Transverse colon (tissue), 4 donors: ENCODE measurements at regions not wholly inside any gene's neighbourhood (a gene's known extent, or its start where the extent isn't known, plus 50 kb on each side); places are given as distances from the start of the nearest gene placed in this dataset.

Experiments
- DNase-seq: peaks from one replicate; pipeline ENCODE4 v3.0.0-alpha.2; 2019
- H3K27ac ChIP-seq, 4 donors: fragments of 200-600 bp; sonication (generic); 2 replicates each; pipeline ENCODE4 v1.5.1; 2016 to 2018; ENCODE audit warnings: inconsistent platforms in 4 of 4
- H3K27me3 ChIP-seq: fragments of 200-600 bp; sonication (generic); 2 replicates; pipeline ENCODE4 v1.5.1; 2017; ENCODE audit warnings: inconsistent platforms
- H3K36me3 ChIP-seq, 4 donors: fragments of 200-600 bp; sonication (generic); 2 replicates each; pipeline ENCODE4 v1.5.1; 2017 to 2019; ENCODE audit warnings: inconsistent platforms in 4 of 4
- H3K4me1 ChIP-seq, 4 donors: fragments of 200-600 bp; sonication (generic); 2 replicates each; pipeline ENCODE4 v1.5.1; 2017 to 2020; ENCODE audit warnings: inconsistent platforms in 4 of 4
- H3K4me3 ChIP-seq, 4 donors: fragments of 200-600 bp; sonication (generic); 1 replicate in 1 of 4; 2 replicates in 3 of 4; pipeline versions ENCODE4 v1.5.1 to v1.6.1; 2017 to 2019; ENCODE audit warnings: inconsistent platforms in 4 of 4
- H3K9me3 ChIP-seq, 2 donors: fragments of 200-600 bp; sonication (generic); 2 replicates each; pipeline ENCODE4 v1.5.1; 2017 to 2019; ENCODE audit warnings: inconsistent platforms in 2 of 2
- EP300 ChIP-seq: sonication (generic); formaldehyde crosslinking; IDR thresholded peaks from one replicate; pipeline ENCODE4 v1.6.1; 2017; ENCODE audit warnings: antibody characterized with exemption, low read depth
- POLR2A ChIP-seq: fragments of 450-650 bp; IDR thresholded peaks from one replicate; pipeline ENCODE4 v1.6.1; 2016; ENCODE audit warnings: antibody characterized with exemption, mild to moderate bottlenecking, moderate library complexity
- POLR2AphosphoS5 ChIP-seq, 3 donors: sonication (generic); formaldehyde crosslinking; IDR thresholded peaks; one replicate each; pipeline ENCODE4 v1.6.1; 2016; ENCODE audit warnings: antibody characterized with exemption in 3 of 3
- WGBS, 2 donors: methylation state at CpG; one replicate each; pipeline ENCODE4 v1.1.5; 2018; ENCODE audit warnings: low coverage in 1 of 2; 5-methylcytosine and 5-hydroxymethylcytosine counted together
- in situ Hi-C, 4 donors: fragments of 200-750 bp; cut with MboI; loops; one replicate each; pipeline versions ENCODE4 v1.15.0 to v1.15.1; 2017; ENCODE audit warnings: low sequenced_read_pairs in 3 of 4, low pct_ligation_motif_present in 1 of 4, low pct_unique_long_range_greater_than_20kb in 1 of 4
- intact Hi-C: fragments of 100-400 bp; cut with DNase I; formaldehyde crosslinking; loops from one replicate; pipeline ENCODE4 v1.15.1; 2023; ENCODE audit warnings: low total_unique reads
- TF ChIP-seq, protein P1 (sequence below), 5 experiments: fragments of 200-600 bp in 3 of 5; fragments of 450-650 bp in 2 of 5; sonication (generic) in 3 of 5; IDR thresholded peaks; 1 replicate in 2 of 5; 2 replicates in 3 of 5; pipeline ENCODE4 v1.5.1; 2016 to 2017; ENCODE audit warnings: antibody characterized with exemption in 5 of 5, inconsistent platforms in 3 of 5, mild to moderate bottlenecking in 2 of 5, moderate library complexity in 1 of 5

DNA sequence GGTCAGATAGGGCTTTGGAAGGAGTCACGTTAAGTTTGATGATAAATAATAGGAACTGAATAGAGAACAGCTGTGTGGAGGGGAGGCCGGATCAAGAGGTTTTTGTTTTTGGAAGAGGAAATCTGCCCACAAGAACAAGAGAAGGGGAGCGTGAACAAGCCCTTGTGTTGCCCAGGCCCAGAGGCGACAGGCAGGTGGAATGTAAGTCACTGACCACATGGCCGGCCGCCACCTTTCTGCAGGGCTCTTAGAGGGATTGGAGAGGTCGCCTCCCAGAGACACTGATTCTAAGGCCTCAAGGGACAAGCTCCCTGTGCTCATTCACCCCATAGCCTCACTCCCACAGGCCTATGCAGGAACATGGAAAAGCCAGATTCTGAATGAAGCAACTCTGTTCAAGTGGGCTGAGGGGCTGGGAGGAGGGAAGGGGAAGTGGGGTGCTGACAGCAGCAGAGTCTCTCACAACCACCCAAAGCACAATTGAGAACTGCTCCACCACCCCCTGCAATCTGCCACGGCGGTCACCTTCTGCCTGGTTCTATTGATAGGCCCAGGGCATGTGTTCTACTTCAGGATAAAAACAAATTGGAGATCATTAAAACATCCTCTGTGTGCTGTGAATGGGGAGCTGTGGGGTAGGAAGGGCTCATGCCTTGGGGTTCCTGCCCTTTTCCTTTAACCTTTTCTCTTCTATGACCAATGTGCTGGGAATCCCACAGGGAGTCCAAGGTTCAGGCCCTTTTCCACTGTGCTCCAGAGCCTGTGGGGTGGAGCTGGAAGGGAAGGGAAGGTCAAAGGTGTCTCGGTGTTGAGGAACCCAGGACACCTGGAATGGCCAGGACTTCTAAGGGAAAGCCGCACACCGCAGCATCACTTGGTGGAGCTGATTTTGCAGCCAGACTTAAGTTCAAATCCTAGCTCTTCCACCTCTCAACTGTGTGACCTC, 63.3 kb upstream of the PARP1 start:
- no peak for DNase-seq
- no peaks in the 10 kb centered on the region for H3K4me1 ChIP-seq
- no peaks in the 10 kb centered on the region for H3K36me3 ChIP-seq
- H3K9me3 ChIP-seq, result no peaks in the 10 kb centered on the region
- intact Hi-C loops (no loop called here), in situ Hi-C loops (no loop called here)
- no peak overlapping the region for H3K4me3 ChIP-seq
- peaks cover 10% of the 10 kb centered on the region for H3K27me3 ChIP-seq
- TF ChIP-seq EP300 (no peak), POLR2A (no peak), POLR2AphosphoS5 (IDR thresholded peaks at IDR 0.05) (no peak)
- TF ChIP-seq, protein P1, sequence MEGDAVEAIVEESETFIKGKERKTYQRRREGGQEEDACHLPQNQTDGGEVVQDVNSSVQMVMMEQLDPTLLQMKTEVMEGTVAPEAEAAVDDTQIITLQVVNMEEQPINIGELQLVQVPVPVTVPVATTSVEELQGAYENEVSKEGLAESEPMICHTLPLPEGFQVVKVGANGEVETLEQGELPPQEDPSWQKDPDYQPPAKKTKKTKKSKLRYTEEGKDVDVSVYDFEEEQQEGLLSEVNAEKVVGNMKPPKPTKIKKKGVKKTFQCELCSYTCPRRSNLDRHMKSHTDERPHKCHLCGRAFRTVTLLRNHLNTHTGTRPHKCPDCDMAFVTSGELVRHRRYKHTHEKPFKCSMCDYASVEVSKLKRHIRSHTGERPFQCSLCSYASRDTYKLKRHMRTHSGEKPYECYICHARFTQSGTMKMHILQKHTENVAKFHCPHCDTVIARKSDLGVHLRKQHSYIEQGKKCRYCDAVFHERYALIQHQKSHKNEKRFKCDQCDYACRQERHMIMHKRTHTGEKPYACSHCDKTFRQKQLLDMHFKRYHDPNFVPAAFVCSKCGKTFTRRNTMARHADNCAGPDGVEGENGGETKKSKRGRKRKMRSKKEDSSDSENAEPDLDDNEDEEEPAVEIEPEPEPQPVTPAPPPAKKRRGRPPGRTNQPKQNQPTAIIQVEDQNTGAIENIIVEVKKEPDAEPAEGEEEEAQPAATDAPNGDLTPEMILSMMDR (IDR thresholded peaks at IDR 0.05), result no peak
- WGBS, 2 donors, result 90 to 92% methylated on average over 6 to 12 of the region's 12 CpGs
- H3K27ac ChIP-seq, result no peak overlapping the region

- in situ Hi-C loops (no loop called here), intact Hi-C loops (no loop called here)
- no peak for TF ChIP-seq POLR2AphosphoS5 (IDR thresholded peaks at IDR 0.05)
- TF ChIP-seq EP300, result no peak
- TF ChIP-seq, protein P1 (IDR thresholded peaks at IDR 0.05), result no peak
- TF ChIP-seq POLR2A, result no peak
- 93% methylated on average over 5 of the region's 5 CpGs; no CpG with 5 or more reads in 1 of the 2 donors for WGBS, 2 donors
- no peaks in the 10 kb centered on the region for H3K9me3 ChIP-seq
- H3K27me3 ChIP-seq, result peaks cover 17% of the 10 kb centered on the region
- DNase-seq, result no peak
- no peak overlapping the region for H3K27ac ChIP-seq
- no peaks in the 10 kb centered on the region for H3K36me3 ChIP-seq
- no peaks in the 10 kb centered on the region for H3K4me1 ChIP-seq
- no peak overlapping the region for H3K4me3 ChIP-seq
These were observed 65.4 kb upstream of the PARP1 start for GRCh38 chr1:226473325-226473724.

DNA sequence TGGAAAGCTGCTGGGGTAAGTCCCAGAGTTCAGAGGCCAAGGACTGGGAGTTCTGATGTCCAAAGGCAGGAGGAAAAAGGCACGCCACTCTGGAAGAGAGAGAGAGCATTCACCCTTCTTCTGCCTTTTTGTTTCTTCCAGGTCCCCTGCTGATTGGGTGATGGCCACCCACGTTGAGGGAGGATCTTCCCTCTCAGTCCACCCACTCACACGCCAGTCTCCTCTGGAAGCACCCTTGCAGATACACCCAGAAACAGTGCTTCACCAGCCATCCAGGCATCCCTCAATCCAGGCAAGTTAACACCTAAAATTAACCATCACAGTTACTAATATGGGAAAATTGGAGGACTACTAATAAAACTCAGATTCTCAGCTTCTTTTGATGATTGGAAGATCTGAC, 66.1 kb upstream of the PARP1 start:
- Histone ChIP-seq H3K4me1 (peaks cover 0 to 3% (median 0%) of the 10 kb centered on the region in 4 donors), H3K4me3 (no peak overlapping the region), H3K36me3 (no peaks in the 10 kb centered on the region), H3K27ac (no peak overlapping the region), H3K27me3 (peaks cover 21% of the 10 kb centered on the region), H3K9me3 (no peaks in the 10 kb centered on the region)
- no peak for DNase-seq
- in situ Hi-C loops (no loop called here), intact Hi-C loops (no loop called here)
- no peak for TF ChIP-seq EP300
- TF ChIP-seq, protein P1 (IDR thresholded peaks at IDR 0.05), result no peak
- TF ChIP-seq POLR2A, result no peak
- no peak for TF ChIP-seq POLR2AphosphoS5 (IDR thresholded peaks at IDR 0.05)
- WGBS, 2 donors, result 70% methylated on average over 3 of the region's 3 CpGs

- in situ Hi-C loops (no loop called here), intact Hi-C loops (no loop called here)
- no peak overlapping the region for H3K4me3 ChIP-seq
- TF ChIP-seq POLR2AphosphoS5 (IDR thresholded peaks at IDR 0.05) (no peak), EP300 (no peak), POLR2A (no peak)
- TF ChIP-seq, protein P1 (IDR thresholded peaks at IDR 0.05), result no peak
- no peak overlapping the region for H3K27ac ChIP-seq
- peaks cover 21% of the 10 kb centered on the region for H3K27me3 ChIP-seq
- WGBS, 2 donors, result 76 to 100% methylated on average over 1 to 5 of the region's 5 CpGs
- H3K9me3 ChIP-seq, result no peaks in the 10 kb centered on the region
- DNase-seq, result no peak
- H3K4me1 ChIP-seq, result peaks cover 0 to 6% (median 2%) of the 10 kb centered on the region in 4 donors
- H3K36me3 ChIP-seq, result no peaks in the 10 kb centered on the region
These were observed 66.7 kb upstream of the PARP1 start for GRCh38 chr1:226474443-226475141.
